CD4-positive, alpha-beta T cell (primary cell): ENCODE measurements at regions not wholly inside any gene's neighbourhood (a gene's known extent, or its start where the extent isn't known, plus 50 kb on each side); places are given as distances from the start of the nearest gene placed in this dataset.

Experiments
- ATAC-seq: fragments of 200-7000 bp; cut with Tn5 transposase; one replicate; pipeline ENCODE4 v1.10.0; 2022; ENCODE audit warnings: mild to moderate bottlenecking; ENCODE audit not compliant: poor library complexity
- CTCF ChIA-PET: fragments of 350-600 bp; sonication (Branson Sonifier 250); formaldehyde crosslinking; loops from one replicate; lab custom pipeline; 2021; ENCODE audit warnings: antibody characterized with exemption, inconsistent platforms; lab: Charles Lee
- POLR2A ChIA-PET: fragments of 350-600 bp; sonication (Branson Sonifier 250); formaldehyde crosslinking; loops from one replicate; lab custom pipeline; 2021; ENCODE audit warnings: antibody characterized with exemption, inconsistent platforms; lab: Charles Lee
- DNase-seq, 14 experiments: peaks; one replicate each; pipeline ENCODE4 v3.0.0-alpha.2; 2013 to 2020; ENCODE audit warnings: mixed read lengths in 2 of 14
- H3K27ac ChIP-seq, 2 donors: one replicate each; pipeline versions ENCODE4 v1.5.1 to v1.7.0; 2013; ENCODE audit warnings: low read length in 2 of 2, low read depth in 1 of 2, mild to moderate bottlenecking in 1 of 2
- H3K27me3 ChIP-seq, 2 experiments: 1 replicate in 1 of 2; 2 replicates in 1 of 2; pipeline versions ENCODE4 v1.6.1 to v1.7.0; 2013; ENCODE audit warnings: low read length in 2 of 2, control low read depth in 1 of 2, mild to moderate bottlenecking in 1 of 2, moderate library complexity in 1 of 2; ENCODE audit not compliant: insufficient read depth in 2 of 2, control insufficient read depth in 1 of 2
- H3K36me3 ChIP-seq: one replicate; pipeline ENCODE4 v1.6.1; 2013; ENCODE audit warnings: low read length, control low read depth; ENCODE audit not compliant: insufficient read depth
- H3K4me1 ChIP-seq: one replicate; pipeline ENCODE4 v1.6.1; 2013; ENCODE audit warnings: low read length, control low read depth; ENCODE audit not compliant: insufficient read depth
- H3K4me3 ChIP-seq: one replicate; pipeline ENCODE4 v1.5.1; 2013; ENCODE audit warnings: mild to moderate bottlenecking, low read length, moderate library complexity
- H3K9me3 ChIP-seq, 2 experiments: 1 replicate in 1 of 2; 2 replicates in 1 of 2; pipeline versions ENCODE4 v1.6.1 to v1.7.0; 2013; ENCODE audit warnings: low read length in 2 of 2, mild to moderate bottlenecking in 2 of 2, control low read depth in 1 of 2, moderate library complexity in 1 of 2; ENCODE audit not compliant: control insufficient read depth in 1 of 2, insufficient read depth in 1 of 2
- H3K27ac Mint-ChIP-seq: one replicate; pipeline ENCODE4 v1.8.0; 2020; ENCODE audit warnings: mixed read lengths
- H3K27me3 Mint-ChIP-seq: one replicate; pipeline ENCODE4 v1.8.0; 2021; ENCODE audit warnings: mixed read lengths
- H3K36me3 Mint-ChIP-seq: one replicate; pipeline ENCODE4 v1.8.0; 2021; ENCODE audit warnings: low read depth, mixed read lengths
- H3K4me1 Mint-ChIP-seq: one replicate; pipeline ENCODE4 v1.8.0; 2021; ENCODE audit warnings: low read depth, mixed read lengths
- H3K4me3 Mint-ChIP-seq: one replicate; pipeline ENCODE4 v1.8.0; 2020; ENCODE audit warnings: mild to moderate bottlenecking, mixed read lengths
- H3K9me3 Mint-ChIP-seq: one replicate; pipeline ENCODE4 v1.8.0; 2020; ENCODE audit warnings: mixed read lengths
- intact Hi-C, 2 experiments: fragments of 100-400 bp; cut with DNase I in 1 of 2; cut with micrococcal nuclease in 1 of 2; formaldehyde crosslinking; loops; one replicate each; pipeline versions ENCODE4 v1.15.1 to v1.9.0; 2023 to 2025; cut with DNase I, micrococcal nuclease
- TF ChIP-seq, protein P1 (sequence below): fragments of 200-600 bp; IDR thresholded peaks from one replicate; pipeline ENCODE4 v1.8.0; 2022; ENCODE audit warnings: antibody characterized with exemption, mild to moderate bottlenecking

DNA sequence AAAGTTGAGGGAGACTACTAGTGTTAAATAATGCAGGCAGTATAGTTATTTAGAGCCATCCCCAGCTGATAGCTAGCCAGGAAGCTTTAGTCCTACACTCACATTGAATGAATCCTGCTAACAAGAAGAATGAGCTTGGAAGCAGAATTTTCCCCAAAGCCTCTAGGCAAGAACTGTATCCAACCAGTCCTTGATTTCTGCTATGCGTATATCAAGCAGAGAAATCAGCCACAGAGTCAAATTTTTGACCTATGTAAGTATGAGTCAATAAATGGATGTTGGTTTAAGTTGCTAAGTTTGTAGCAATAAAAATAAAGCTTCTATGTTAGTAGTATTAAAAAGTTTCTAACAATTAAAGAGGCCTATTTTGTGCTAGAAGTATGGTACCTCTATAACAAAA is 672.1 kb upstream of the CHD1 start:
- Histone ChIP-seq H3K27ac (no peak overlapping the region), H3K36me3 (no peaks in the 10 kb centered on the region), H3K4me3 (no peak overlapping the region), H3K9me3 (no peaks in the 10 kb centered on the region), H3K4me1 (no peaks in the 10 kb centered on the region), H3K27me3 (no peaks in the 10 kb centered on the region)
- Mint-ChIP-seq H3K27ac (no peak overlapping the region), H3K36me3 (no peaks in the 10 kb centered on the region), H3K27me3 (no peaks in the 10 kb centered on the region), H3K4me1 (no peaks in the 10 kb centered on the region), H3K9me3 (no peaks in the 10 kb centered on the region), H3K4me3 (no peak overlapping the region)
- DNase-seq (no peak), ATAC-seq (no peak)
- intact Hi-C loops = no loop called here
- ChIA-PET CTCF (no interaction called here), POLR2A (no interaction called here)
- TF ChIP-seq, protein P1, sequence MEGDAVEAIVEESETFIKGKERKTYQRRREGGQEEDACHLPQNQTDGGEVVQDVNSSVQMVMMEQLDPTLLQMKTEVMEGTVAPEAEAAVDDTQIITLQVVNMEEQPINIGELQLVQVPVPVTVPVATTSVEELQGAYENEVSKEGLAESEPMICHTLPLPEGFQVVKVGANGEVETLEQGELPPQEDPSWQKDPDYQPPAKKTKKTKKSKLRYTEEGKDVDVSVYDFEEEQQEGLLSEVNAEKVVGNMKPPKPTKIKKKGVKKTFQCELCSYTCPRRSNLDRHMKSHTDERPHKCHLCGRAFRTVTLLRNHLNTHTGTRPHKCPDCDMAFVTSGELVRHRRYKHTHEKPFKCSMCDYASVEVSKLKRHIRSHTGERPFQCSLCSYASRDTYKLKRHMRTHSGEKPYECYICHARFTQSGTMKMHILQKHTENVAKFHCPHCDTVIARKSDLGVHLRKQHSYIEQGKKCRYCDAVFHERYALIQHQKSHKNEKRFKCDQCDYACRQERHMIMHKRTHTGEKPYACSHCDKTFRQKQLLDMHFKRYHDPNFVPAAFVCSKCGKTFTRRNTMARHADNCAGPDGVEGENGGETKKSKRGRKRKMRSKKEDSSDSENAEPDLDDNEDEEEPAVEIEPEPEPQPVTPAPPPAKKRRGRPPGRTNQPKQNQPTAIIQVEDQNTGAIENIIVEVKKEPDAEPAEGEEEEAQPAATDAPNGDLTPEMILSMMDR = no peak

- Histone ChIP-seq H3K27ac (no peak overlapping the region), H3K4me1 (no peaks in the 10 kb centered on the region), H3K27me3 (no peaks in the 10 kb centered on the region), H3K9me3 (no peaks in the 10 kb centered on the region), H3K4me3 (no peak overlapping the region), H3K36me3 (no peaks in the 10 kb centered on the region)
- intact Hi-C loops = no loop called here
- H3K4me3 Mint-ChIP-seq = no peak overlapping the region
- H3K4me1 Mint-ChIP-seq = no peaks in the 10 kb centered on the region
- no peak for DNase-seq
- ChIA-PET CTCF (no interaction called here), POLR2A (no interaction called here)
- ATAC-seq = no peak
- no peak overlapping the region for H3K27ac Mint-ChIP-seq
- no peaks in the 10 kb centered on the region for H3K36me3 Mint-ChIP-seq
- TF ChIP-seq, protein P1 = no peak
- H3K27me3 Mint-ChIP-seq = no peaks in the 10 kb centered on the region
- peaks cover 5% of the 10 kb centered on the region for H3K9me3 Mint-ChIP-seq
Observed at GRCh38 chr5:99590806-99591205, 662.0 kb upstream of the CHD1 start.

- Histone ChIP-seq H3K36me3 (no peaks in the 10 kb centered on the region), H3K27ac (no peak overlapping the region), H3K4me3 (no peak overlapping the region), H3K27me3 (no peaks in the 10 kb centered on the region), H3K9me3 (no peaks in the 10 kb centered on the region), H3K4me1 (no peaks in the 10 kb centered on the region)
- no peaks in the 10 kb centered on the region for H3K4me1 Mint-ChIP-seq
- no peak overlapping the region for H3K27ac Mint-ChIP-seq
- intact Hi-C loops = no loop called here
- ChIA-PET CTCF (no interaction called here), POLR2A (no interaction called here)
- no peak overlapping the region for H3K4me3 Mint-ChIP-seq
- peaks cover 5% of the 10 kb centered on the region for H3K9me3 Mint-ChIP-seq
- TF ChIP-seq, protein P1 = no peak
- no peaks in the 10 kb centered on the region for H3K36me3 Mint-ChIP-seq
- ATAC-seq (no peak), DNase-seq (no peak)
- no peaks in the 10 kb centered on the region for H3K27me3 Mint-ChIP-seq
Observed at GRCh38 chr5:99589424-99589823, 660.6 kb upstream of the CHD1 start.
